ENCODE measurements at regions not wholly inside any gene's neighbourhood (a gene's known extent, or its start where the extent isn't known, plus 50 kb on each side); places are given as distances from the start of the nearest gene placed in this dataset.

DNA sequence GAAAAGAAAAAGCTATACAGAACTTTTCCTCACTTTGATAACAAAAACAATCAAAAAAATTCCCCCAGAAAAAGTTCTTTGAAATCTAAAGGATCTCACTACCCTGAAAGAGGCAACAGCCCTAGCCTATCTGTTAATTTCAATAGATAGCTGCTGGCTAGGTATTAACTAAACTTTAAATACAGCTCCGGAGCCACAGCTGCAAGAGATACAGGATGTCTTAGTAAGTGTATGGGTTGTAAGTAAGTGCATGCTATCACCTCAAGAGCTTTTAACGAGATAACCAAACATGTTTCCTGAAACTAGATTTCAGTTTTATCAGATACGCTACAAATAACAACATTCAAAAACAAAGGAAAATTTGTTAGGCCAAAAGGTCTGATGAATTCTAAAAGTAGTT lies 148.4 kb downstream of the KLF12 start:
- TF ChIP-seq CTCF (IDR thresholded peaks at IDR 0.05; ENCODE audit: poor library complexity, severe bottlenecking), result no peak
- TF ChIP-seq EZH2 (IDR thresholded peaks at IDR 0.05; ENCODE audit: borderline replicate concordance, insufficient read depth, low read length, poor library complexity, severe bottlenecking), result no peak
- TF ChIP-seq REST (IDR thresholded peaks at IDR 0.05; ENCODE audit: borderline replicate concordance), result no peak
- TF ChIP-seq TAF1 (IDR thresholded peaks at IDR 0.05; ENCODE audit: low read depth), result no peak
- TF ChIP-seq EP300 (conservative IDR thresholded peaks at IDR 0.05; ENCODE audit: poor library complexity, severe bottlenecking), result no peak
- no peak for TF ChIP-seq MXI1 (conservative IDR thresholded peaks at IDR 0.05; ENCODE audit: poor library complexity, severe bottlenecking)
- TF ChIP-seq SMC3 (conservative IDR thresholded peaks at IDR 0.05; ENCODE audit: poor library complexity), result no peak
- no peak for TF ChIP-seq RAD21 (conservative IDR thresholded peaks at IDR 0.05)
- no peak for TF ChIP-seq POLR2AphosphoS5 (IDR thresholded peaks at IDR 0.05)

All from neural cell (in vitro differentiated cells).